Spinal cord (tissue), 9 donors: ENCODE measurements at regions not wholly inside any gene's neighbourhood (a gene's known extent, or its start where the extent isn't known, plus 50 kb on each side); places are given as distances from the start of the nearest gene placed in this dataset.

Experiments used
- DNase-seq, 6 donors: peaks; one replicate each; pipeline versions ENCODE4 v3.0.0 to v3.0.0-alpha.2; 2013 to 2015; ENCODE audit warnings: low spot score in 6 of 6, low read depth in 4 of 6
- H3K27ac ChIP-seq: one replicate; pipeline ENCODE4 v1.5.1; 2013; ENCODE audit warnings: low read depth, low read length, control low read depth
- H3K27me3 ChIP-seq: one replicate; pipeline ENCODE4 v1.6.1; 2013; ENCODE audit warnings: low read length; ENCODE audit not compliant: control insufficient read depth, insufficient read depth
- H3K36me3 ChIP-seq: one replicate; pipeline ENCODE4 v1.6.1; 2013; ENCODE audit warnings: low read length; ENCODE audit not compliant: control insufficient read depth, insufficient read depth
- H3K4me1 ChIP-seq: one replicate; pipeline ENCODE4 v1.6.1; 2013; ENCODE audit warnings: low read length; ENCODE audit not compliant: control insufficient read depth, insufficient read depth
- H3K4me3 ChIP-seq: one replicate; pipeline ENCODE4 v1.5.1; 2013; ENCODE audit warnings: low read depth, low read length, control low read depth
- H3K9me3 ChIP-seq: one replicate; pipeline ENCODE4 v1.6.1; 2013; ENCODE audit warnings: low read length; ENCODE audit not compliant: control insufficient read depth, insufficient read depth
- WGBS: methylation state at CpG from one replicate; pipeline ENCODE4 v1.1.5; 2013; ENCODE audit warnings: missing lambda C conversion rate; ENCODE audit not compliant: insufficient coverage; 5-methylcytosine and 5-hydroxymethylcytosine counted together
- donor health status: healthy.

DNA sequence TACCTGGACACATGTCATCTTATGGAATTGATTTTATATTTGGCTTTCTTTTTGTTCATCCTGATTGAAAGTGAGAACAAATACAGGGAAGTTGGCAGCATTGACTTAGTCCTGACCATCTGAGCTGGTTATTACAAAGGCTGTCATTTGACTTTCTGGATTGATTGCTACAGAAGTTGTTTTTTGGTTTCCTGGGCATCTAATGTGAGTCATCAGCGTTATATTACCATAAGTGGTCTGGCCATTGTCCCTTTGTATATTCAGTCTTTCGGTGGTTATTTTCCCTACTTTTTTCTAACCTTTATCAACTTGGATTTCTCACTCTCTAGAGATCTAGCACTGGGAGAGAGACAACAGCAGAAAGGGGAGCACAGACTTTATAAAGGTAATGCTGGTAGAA lies 1646.5 kb downstream of the MRPL39 start:
- no peak overlapping the region for H3K27ac ChIP-seq
- no peak overlapping the region for H3K4me3 ChIP-seq
- H3K36me3 ChIP-seq, result no peaks in the 10 kb centered on the region
- WGBS, result no CpG with 5 or more reads among the region's 2 CpGs
- no peaks in the 10 kb centered on the region for H3K9me3 ChIP-seq
- H3K27me3 ChIP-seq, result no peaks in the 10 kb centered on the region
- H3K4me1 ChIP-seq, result no peaks in the 10 kb centered on the region
- DNase-seq, result no peak

DNA sequence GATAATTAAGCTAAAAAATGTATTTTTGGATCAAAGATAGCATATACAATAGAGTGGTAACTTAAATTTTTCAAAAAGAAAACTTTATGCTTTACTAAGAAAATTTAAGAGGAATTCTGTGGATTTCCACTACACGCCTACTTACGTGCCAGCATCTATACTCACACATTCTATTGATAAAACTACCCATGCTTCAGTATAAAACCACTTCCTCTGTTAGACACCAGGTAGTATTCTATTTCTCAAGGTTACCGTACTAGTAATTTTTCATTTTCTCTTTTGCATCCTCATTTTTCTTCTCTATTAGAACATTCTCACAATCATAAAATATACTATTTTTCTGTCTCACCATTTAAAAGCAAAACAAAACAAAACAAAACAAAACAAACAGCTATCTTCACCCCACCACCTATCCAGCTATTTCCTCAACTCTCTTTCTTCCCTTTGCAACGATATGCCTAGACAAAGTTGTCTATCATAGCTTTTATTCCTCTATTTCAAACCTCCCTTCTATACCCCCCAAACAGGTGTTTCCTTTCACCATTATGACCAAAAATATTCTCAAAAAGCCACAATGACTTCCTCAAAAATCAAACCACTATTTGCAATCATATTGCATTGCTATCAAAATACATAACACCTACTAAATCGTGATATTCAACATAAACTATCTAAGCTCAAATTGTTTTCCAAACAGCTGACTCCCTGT lies 1652.0 kb downstream of the MRPL39 start:
- 91% methylated on average over 4 of the region's 5 CpGs for WGBS
- no peak for DNase-seq
- Histone ChIP-seq H3K4me3 (no peak overlapping the region), H3K27me3 (no peaks in the 10 kb centered on the region), H3K4me1 (no peaks in the 10 kb centered on the region), H3K27ac (no peak overlapping the region), H3K36me3 (no peaks in the 10 kb centered on the region), H3K9me3 (no peaks in the 10 kb centered on the region)

DNA sequence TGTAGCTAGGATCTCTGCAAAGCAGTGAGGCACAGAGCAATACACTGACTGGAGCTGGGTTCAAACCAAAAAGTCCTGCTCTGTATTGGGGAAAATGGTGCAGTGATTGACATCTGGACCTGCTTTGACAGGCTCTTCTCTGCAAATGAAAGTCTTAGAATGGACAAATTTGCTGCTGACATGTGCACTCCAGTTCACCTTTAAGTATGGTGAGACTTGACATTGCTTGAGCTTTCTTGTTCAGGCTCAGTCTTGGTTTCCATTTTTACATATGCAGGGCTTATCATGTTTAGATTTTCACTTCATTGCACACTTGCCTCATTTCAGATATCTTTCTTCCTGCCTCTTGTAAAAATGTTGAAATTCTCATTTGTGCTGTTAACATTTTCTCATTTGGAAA lies 1655.0 kb downstream of the MRPL39 start:
- Histone ChIP-seq H3K4me1 (no peaks in the 10 kb centered on the region), H3K9me3 (no peaks in the 10 kb centered on the region)

DNA sequence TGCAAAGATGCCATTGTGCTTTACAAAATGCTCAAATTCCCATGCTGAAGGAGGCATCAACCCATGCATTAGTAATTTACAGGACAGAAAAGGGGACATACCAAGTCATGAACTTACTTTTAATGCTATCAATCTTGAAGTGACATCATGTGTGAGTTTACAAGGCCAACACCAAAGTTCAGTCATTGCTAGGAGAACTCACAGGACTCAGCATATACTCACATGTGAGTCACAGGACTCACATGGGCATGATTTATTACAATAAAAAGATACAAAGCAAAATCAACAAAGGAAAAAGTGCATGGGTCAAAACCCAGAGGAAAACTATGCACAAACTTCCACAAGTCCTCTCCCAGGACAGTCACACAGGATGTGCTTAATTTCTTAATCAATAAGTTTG lies 1656.0 kb downstream of the MRPL39 start:
- Histone ChIP-seq H3K36me3 (no peaks in the 10 kb centered on the region), H3K9me3 (no peaks in the 10 kb centered on the region), H3K27ac (no peak overlapping the region), H3K4me3 (no peak overlapping the region), H3K4me1 (no peaks in the 10 kb centered on the region), H3K27me3 (no peaks in the 10 kb centered on the region)
- no peak for DNase-seq

More for the DNA sequence above, 1655.0 kb downstream of the MRPL39 start:
- Histone ChIP-seq H3K36me3 (no peaks in the 10 kb centered on the region), H3K27me3 (no peaks in the 10 kb centered on the region), H3K4me3 (no peak overlapping the region), H3K27ac (no peak overlapping the region)
- no peak for DNase-seq

DNA sequence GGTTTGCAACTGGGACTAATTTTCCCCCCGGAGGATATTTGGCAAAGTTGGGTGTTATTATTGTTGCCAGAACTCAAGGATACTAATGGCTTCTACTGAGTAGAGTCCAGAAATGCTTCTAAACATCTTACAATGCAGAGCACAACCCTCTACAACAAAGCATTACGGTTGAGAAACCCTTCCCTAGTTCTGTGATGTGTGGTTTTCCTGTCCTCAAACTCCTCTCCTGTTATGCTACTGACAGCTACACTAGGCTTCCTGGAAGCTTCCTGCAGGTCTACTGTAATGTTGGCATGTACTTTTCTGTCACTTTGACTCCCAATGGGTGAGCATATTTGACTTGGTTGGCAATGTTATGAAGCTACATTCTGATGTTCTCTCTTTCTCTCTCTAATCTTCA lies 1656.9 kb downstream of the MRPL39 start:
- Histone ChIP-seq H3K4me3 (no peak overlapping the region), H3K9me3 (no peaks in the 10 kb centered on the region), H3K27ac (no peak overlapping the region), H3K4me1 (no peaks in the 10 kb centered on the region), H3K36me3 (no peaks in the 10 kb centered on the region), H3K27me3 (no peaks in the 10 kb centered on the region)
- no peak for DNase-seq
- WGBS, result no CpG with 5 or more reads among the region's 2 CpGs

DNA sequence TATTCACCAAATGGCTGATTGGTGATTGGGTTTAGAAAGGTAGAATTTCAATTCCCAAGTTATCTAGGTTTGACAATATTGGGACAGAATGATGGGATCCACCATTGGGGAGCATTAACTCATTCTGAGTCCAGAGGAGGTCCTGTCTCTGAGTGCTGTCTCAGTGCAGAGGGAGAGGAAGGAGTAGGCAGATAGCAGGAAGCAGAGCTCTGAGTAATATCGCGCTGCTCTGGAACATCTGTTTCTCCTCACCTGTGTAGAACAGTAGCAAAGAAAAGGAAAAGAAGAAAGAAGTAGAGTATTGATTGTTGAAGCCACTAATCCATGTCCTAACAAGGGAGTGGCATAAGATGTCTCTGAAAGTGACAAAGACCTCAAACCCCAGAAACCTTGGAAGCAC lies 1657.8 kb downstream of the MRPL39 start:
- Histone ChIP-seq H3K27ac (no peak overlapping the region), H3K9me3 (no peaks in the 10 kb centered on the region), H3K36me3 (no peaks in the 10 kb centered on the region), H3K4me3 (no peak overlapping the region), H3K27me3 (no peaks in the 10 kb centered on the region), H3K4me1 (no peaks in the 10 kb centered on the region)
- WGBS, result 90% methylated on average over 2 of the region's 2 CpGs
- DNase-seq, result no peak

DNA sequence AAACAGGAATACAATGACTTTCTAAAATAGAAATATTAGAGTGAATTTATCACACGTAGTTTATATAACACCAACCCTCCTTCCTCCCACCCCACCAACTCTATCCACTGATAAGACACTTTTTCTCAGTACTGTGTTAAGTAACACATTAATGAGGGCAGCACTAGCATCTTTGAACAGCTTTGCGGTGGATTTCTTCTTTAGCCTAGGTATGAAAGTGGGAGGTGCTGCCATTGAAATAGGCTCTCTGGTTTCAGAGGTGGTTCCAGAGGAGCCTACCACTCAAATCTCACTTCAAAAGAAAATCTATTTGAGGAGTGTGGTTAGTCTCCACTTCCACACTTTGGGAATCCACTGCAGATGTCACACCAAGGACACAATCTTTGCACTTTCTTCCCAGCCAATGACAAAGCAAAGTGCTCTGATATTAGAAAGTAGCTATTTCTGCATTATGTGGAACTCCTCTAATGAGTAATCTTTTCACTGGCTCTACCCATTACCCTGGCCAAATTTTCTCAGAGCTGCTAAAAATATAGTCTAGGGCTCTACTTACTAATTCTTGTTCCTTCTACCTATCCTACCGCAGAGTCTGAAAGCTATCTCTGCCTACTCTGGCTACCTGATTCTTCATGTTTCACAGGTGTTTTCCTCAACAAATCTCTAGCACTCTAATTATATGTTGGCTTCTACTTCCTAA lies 1667.8 kb downstream of the MRPL39 start:
- no peaks in the 10 kb centered on the region for H3K36me3 ChIP-seq
- no peak overlapping the region for H3K4me3 ChIP-seq
- no peaks in the 10 kb centered on the region for H3K4me1 ChIP-seq
- no peak for DNase-seq
- 100% methylated on average over 1 of the region's 3 CpGs for WGBS
- H3K27ac ChIP-seq, result no peak overlapping the region
- H3K27me3 ChIP-seq, result no peaks in the 10 kb centered on the region
- no peaks in the 10 kb centered on the region for H3K9me3 ChIP-seq

DNA sequence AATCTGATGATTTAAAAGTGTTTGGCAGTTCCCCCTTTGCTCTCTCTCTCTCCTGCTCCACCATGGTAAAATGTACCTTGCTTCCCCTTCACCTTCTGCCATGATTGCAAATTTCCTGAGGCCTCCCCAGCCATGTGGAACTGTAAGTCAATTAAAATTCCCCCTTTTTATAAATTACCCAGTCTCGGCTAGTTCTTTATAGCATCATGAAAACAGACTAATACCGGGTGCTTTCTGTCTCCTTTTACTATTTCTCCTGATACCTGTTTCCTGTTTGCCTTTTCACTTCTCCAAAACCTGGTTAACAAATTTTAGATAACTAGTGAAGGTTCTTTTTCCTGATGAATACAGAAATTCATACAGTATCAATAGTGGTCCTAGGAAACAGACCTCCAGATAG lies 1670.3 kb downstream of the MRPL39 start:
- no peaks in the 10 kb centered on the region for H3K27me3 ChIP-seq
- no peak for DNase-seq
- no peaks in the 10 kb centered on the region for H3K4me1 ChIP-seq
- 79% methylated on average over 2 of the region's 2 CpGs for WGBS
- no peak overlapping the region for H3K27ac ChIP-seq
- no peaks in the 10 kb centered on the region for H3K9me3 ChIP-seq
- H3K4me3 ChIP-seq, result no peak overlapping the region
- H3K36me3 ChIP-seq, result no peaks in the 10 kb centered on the region

DNA sequence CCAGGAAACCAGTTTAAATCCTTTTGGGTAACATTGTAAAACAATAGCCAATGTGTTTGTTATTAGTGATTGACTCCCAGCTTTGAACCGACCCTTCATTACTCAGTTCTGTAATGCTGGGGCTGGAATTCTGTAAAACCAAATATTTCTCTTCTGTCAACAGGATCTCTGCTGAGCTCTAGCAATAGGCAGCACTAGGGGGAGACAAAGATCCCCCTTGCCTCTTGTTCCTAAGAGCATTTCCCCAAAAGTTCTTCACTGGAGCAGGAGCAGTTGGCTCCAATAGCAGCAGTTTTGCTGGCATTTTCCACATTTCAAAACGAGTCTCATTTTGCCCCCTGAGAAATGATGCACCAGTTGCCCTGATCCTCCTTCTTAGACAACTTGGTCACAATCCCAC lies 1671.1 kb downstream of the MRPL39 start:
- H3K9me3 ChIP-seq, result no peaks in the 10 kb centered on the region
- no peaks in the 10 kb centered on the region for H3K27me3 ChIP-seq
- peak in 1 of 6 donors; percentile 21 for DNase-seq
- H3K4me1 ChIP-seq, result no peaks in the 10 kb centered on the region
- 67% methylated on average over 1 of the region's 2 CpGs for WGBS
- no peaks in the 10 kb centered on the region for H3K36me3 ChIP-seq
- no peak overlapping the region for H3K27ac ChIP-seq
- H3K4me3 ChIP-seq, result no peak overlapping the region

DNA sequence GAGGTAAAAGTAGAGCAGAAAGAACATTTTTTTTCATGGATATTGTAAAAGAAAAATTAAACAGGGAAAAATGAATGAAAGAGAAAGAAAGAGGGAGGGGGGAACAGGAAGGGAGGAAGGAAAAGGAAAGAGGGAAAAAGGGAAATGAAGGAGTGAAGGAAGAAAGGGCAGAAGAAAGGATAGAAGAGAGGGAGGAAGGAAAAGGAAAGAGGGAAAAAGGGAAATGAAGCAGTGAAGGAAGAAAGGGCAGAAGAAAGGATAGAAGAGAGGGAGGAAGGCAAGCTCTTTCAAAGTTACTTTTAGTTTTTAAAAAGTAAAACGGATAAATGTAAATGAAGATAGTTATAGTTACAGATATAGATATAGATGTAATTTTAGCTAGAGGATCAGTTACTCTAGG lies 1676.7 kb downstream of the MRPL39 start:
- Histone ChIP-seq H3K27ac (no peak overlapping the region), H3K9me3 (peaks cover 1% of the 10 kb centered on the region), H3K4me1 (no peaks in the 10 kb centered on the region), H3K27me3 (no peaks in the 10 kb centered on the region), H3K4me3 (no peak overlapping the region), H3K36me3 (no peaks in the 10 kb centered on the region)
- DNase-seq, result no peak
- WGBS, result no CpG with 5 or more reads among the region's 1 CpG
